Stimulated activated memory B cell treated with anti-CD40 and anti-IgM and Interleukin-4, amounts not matched to agents 10 μg/mL and 1 μg/mL and 100 μg/mL, for 72 hours (primary cell): ENCODE measurements at regions not wholly inside any gene's neighbourhood (a gene's known extent, or its start where the extent isn't known, plus 50 kb on each side); places are given as distances from the start of the nearest gene placed in this dataset.
A peak's percentile ranks its signal among the peaks of the same experiment; 100 is the strongest.

ENCODE experiments used
- ATAC-seq: fragments of 150-1000 bp; cut with Tn5 transposase; 2 replicates; pipeline ENCODE4 v1.10.0; 2021
- H3K27ac Mint-ChIP-seq: one replicate; pipeline ENCODE4 v1.8.0; 2022; ENCODE audit warnings: mild to moderate bottlenecking, mixed read lengths
- H3K27me3 Mint-ChIP-seq: one replicate; pipeline ENCODE4 v1.8.0; 2022; ENCODE audit warnings: mixed read lengths
- H3K36me3 Mint-ChIP-seq: one replicate; pipeline ENCODE4 v1.8.0; 2022; ENCODE audit warnings: mixed read lengths
- H3K4me1 Mint-ChIP-seq: one replicate; pipeline ENCODE4 v1.8.0; 2022; ENCODE audit warnings: mixed read lengths
- H3K4me3 Mint-ChIP-seq: one replicate; pipeline ENCODE4 v1.8.0; 2022; ENCODE audit warnings: mild to moderate bottlenecking, moderate library complexity, mixed read lengths
- H3K9me3 Mint-ChIP-seq: one replicate; pipeline ENCODE4 v1.8.0; 2022; ENCODE audit warnings: mixed read lengths

DNA sequence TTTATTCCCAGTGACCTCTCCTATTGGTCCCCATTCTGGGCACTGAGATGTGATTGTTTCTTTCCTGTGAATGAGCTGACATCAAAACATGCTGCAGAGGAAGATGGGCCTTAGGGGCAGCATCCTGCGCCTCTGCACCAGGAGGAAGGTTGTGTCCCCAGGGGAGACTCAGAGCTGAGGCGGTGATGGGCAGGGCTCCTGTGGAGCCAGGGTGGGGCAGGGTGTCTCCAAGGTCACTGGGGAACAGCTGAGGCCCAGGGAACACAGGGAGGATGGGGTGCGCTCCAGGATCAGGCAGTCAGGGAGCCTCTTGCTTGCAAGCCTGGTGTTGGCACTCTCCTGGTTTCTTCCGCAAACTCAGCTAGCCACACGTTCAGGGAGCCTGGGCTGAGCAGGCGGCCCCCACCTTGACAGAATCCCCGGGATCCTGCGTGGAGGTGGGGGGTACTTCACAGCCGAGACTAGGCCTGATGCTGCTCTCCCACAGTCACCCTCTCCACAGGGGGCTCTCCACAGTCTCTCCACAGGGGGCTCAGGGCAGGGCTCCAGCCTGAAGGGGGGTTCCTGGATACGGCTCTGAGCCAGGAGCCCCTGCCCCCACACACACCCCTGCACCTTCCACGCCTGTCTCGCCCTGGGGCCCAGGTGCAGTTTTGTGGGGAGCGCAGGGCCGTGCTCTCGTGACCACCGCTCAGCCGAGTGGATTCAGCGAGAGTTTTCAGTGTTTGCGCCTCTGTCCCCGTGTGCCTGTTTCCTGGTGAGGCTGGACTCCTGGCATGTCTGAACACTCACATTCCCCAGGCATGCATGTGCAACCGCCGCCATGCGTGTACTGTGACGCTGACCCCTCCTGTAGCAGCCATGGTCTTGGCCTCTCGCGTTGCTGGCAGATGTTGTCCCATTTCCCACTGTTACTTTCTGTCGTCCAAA is 264.7 kb downstream of the SEC23A start:
- no peak overlapping the region for H3K4me3 Mint-ChIP-seq
- no peaks in the 10 kb centered on the region for H3K9me3 Mint-ChIP-seq
- no peaks in the 10 kb centered on the region for H3K27me3 Mint-ChIP-seq
- no peaks in the 10 kb centered on the region for H3K4me1 Mint-ChIP-seq
- no peak for ATAC-seq
- H3K27ac Mint-ChIP-seq: no peak overlapping the region
- H3K36me3 Mint-ChIP-seq: no peaks in the 10 kb centered on the region

DNA sequence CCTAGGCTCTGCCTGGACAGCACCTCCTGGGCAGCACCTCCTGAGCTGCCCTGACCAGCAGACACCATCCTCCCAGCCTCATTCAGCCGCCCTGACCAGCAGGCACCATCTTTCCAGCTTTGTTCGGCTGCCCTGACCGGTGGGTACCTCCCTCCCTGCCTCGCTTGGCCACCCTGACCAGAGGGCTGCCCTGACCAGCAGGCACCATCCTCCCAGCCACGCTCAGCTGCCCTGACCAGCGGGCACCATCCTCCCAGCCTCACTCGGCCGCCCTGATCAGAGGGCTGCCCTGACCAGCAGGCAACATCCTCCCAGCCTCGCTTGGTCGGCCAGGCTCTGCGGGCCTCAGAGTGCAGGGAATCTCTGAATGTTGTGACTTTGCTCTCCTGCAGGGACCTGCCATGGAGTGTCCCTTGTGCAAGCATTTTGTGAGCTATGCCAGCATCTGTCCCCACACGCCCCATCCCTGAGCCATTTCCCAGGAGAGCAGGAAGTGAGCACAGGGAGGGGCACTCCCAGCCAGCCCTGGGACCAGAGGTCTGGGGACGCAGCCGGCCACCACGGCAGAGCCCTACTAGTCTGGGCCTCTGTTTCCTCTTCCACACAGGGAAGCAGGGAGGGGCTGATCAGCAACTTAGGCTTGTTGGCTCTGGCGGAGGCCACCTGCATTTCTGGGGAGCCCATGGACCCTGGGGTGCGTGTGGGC is 265.5 kb downstream of the SEC23A start:
- Mint-ChIP-seq H3K27ac (no peak overlapping the region), H3K27me3 (no peaks in the 10 kb centered on the region), H3K4me3 (no peak overlapping the region), H3K4me1 (no peaks in the 10 kb centered on the region), H3K9me3 (no peaks in the 10 kb centered on the region), H3K36me3 (no peaks in the 10 kb centered on the region)
- no peak for ATAC-seq

DNA sequence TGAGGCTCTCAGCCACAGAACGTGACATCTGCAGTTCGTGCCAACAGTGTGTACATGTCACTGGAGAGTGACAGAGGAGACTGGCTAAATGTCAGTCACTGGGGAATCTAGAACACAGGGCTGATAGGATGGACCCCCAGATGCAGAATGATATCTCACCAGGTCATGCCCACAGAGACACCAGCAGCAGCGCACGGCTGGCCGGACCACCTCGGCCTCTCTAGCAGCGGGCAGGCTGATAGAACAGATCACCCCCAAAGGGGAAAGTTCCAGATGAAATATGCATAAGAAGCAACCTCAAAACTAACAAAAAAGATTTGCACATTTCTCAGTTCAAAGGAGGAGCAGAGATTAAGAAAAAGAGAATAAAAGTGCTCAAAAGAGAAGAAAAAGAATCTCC is 266.5 kb downstream of the SEC23A start:
- Mint-ChIP-seq H3K9me3 (no peaks in the 10 kb centered on the region), H3K4me1 (no peaks in the 10 kb centered on the region), H3K4me3 (no peak overlapping the region), H3K36me3 (no peaks in the 10 kb centered on the region), H3K27ac (no peak overlapping the region), H3K27me3 (no peaks in the 10 kb centered on the region)
- ATAC-seq: no peak

DNA sequence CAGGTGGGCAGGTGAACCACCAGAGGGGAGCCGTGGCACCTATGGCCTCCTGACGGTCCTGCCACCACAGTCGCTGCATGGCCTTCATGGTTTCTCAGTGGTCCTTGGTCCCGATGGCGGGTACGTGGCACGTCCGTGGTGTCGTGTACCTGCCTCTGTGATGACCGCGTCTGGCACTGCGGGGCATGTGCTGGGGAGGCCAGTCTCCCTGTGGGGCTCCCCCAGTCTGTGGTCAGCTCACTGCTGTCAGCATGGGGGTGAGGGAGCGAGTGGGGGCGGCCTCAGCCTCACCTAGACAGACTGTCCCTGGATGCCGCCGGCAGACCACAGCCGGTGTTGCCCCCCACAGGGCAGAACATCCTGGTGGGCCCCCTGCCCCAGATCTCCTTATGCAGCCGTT is 267.2 kb downstream of the SEC23A start:
- Mint-ChIP-seq H3K27me3 (no peaks in the 10 kb centered on the region), H3K4me1 (no peaks in the 10 kb centered on the region), H3K36me3 (no peaks in the 10 kb centered on the region), H3K9me3 (no peaks in the 10 kb centered on the region), H3K4me3 (no peak overlapping the region), H3K27ac (no peak overlapping the region)
- ATAC-seq: peak; percentile 46

DNA sequence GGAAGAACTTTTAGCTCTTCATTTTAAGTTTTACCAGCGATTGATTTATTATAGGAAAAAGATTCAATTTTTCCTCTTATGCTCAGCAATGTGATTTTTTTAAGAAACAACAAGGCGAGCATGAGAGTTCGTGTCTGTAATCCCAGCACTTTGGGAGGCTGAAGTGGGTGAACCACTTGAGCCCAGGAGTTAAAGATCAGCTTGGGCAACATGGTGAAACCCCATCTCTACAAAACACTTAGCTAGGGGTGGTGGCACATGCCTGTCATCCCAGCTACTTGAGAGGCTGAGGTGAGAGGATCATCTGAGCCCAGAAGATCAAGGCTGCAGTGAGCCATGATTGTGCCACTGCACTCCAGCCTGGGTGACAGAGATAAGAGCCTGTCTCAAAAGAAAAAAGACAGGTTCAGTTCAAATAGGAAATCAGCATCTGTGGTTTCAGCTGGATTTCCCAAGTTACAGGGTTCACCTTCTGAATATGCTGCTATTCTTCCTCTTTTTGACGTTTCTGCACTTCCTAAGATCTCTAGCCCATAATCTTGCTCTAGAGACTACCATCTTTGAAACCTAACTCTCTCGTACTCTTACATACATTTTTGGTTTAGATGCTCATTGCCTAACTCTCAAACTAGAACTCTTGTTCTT is 274.7 kb downstream of the SEC23A start:
- ATAC-seq: no peak
- Mint-ChIP-seq H3K4me3 (no peak overlapping the region), H3K36me3 (no peaks in the 10 kb centered on the region), H3K27ac (no peak overlapping the region), H3K9me3 (no peaks in the 10 kb centered on the region), H3K27me3 (no peaks in the 10 kb centered on the region), H3K4me1 (no peaks in the 10 kb centered on the region)

GRCh38 chr14:38824706-38825105 is 278.3 kb downstream of the SEC23A start:
- Mint-ChIP-seq H3K36me3 (no peaks in the 10 kb centered on the region), H3K27me3 (no peaks in the 10 kb centered on the region), H3K4me3 (no peak overlapping the region), H3K4me1 (no peaks in the 10 kb centered on the region), H3K27ac (no peak overlapping the region), H3K9me3 (peaks cover 4% of the 10 kb centered on the region)
- ATAC-seq: no peak

DNA sequence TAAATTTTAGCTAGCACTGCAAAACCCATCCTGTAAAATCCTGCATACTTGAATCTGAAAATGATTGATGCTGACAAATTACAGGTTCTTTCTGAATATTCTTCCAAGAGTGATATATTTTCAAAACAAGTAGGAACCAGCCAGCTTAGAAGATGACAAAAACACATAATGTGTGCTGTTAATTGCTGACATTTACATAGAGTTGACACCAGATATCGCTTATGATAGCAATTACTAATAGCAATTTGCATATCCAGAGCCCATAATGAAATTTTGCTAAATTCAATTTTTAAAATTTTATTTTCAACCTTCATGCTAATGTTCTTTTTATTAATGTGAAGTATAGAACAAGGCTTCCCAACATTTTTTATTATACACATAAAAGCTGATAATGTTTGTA is 284.5 kb downstream of the SEC23A start:
- Mint-ChIP-seq H3K4me1 (no peaks in the 10 kb centered on the region), H3K36me3 (no peaks in the 10 kb centered on the region), H3K9me3 (peaks cover 4% of the 10 kb centered on the region), H3K27ac (no peak overlapping the region), H3K27me3 (no peaks in the 10 kb centered on the region), H3K4me3 (no peak overlapping the region)
- ATAC-seq: no peak

DNA sequence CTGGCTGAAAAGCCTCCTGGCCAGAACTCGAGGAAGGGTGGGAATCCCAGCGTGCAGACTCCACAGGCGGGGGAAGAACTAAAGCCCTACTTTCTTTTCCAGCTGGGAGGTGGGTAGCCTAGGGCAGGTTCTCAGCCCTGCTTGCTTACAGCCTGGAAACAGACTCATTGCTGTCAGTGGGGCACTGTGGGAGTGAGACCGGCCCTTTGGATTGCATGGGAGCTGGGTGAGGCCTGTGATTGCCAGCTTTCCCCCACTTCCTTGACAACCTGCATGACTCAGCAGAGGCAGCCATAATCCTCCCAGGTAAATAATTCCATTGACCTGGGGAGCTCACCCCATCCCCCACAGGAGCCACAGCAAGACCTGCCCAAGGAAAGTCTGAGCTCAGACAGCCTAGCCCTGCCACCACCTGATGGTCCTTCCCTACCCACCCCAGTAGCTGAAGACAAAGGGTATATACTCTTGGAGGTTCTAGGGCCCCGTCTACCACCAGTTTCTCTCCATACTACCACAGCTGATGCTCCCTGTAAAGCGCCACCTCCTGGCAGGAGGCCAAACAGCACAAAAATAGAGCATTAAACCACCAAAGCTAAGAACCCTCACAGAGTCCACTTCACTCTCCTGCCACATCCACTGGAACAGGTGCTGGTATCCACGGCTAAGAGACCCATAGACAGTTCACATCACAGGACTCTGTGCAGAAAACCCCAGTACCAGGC is 294.1 kb downstream of the SEC23A start:
- no peaks in the 10 kb centered on the region for H3K27me3 Mint-ChIP-seq
- ATAC-seq: no peak
- no peak overlapping the region for H3K27ac Mint-ChIP-seq
- no peaks in the 10 kb centered on the region for H3K36me3 Mint-ChIP-seq
- H3K4me3 Mint-ChIP-seq: no peak overlapping the region
- no peaks in the 10 kb centered on the region for H3K9me3 Mint-ChIP-seq
- no peaks in the 10 kb centered on the region for H3K4me1 Mint-ChIP-seq

- Mint-ChIP-seq H3K36me3 (no peaks in the 10 kb centered on the region), H3K9me3 (peaks cover 11% of the 10 kb centered on the region), H3K27me3 (no peaks in the 10 kb centered on the region), H3K4me3 (no peak overlapping the region), H3K27ac (no peak overlapping the region), H3K4me1 (no peaks in the 10 kb centered on the region)
- no peak for ATAC-seq
These were observed 303.4 kb downstream of the SEC23A start for GRCh38 chr14:38799671-38800070.

GRCh38 chr14:38794677-38795076 is 308.4 kb downstream of the SEC23A start:
- H3K27me3 Mint-ChIP-seq: no peaks in the 10 kb centered on the region
- no peak for ATAC-seq
- H3K4me3 Mint-ChIP-seq: no peak overlapping the region
- no peaks in the 10 kb centered on the region for H3K4me1 Mint-ChIP-seq
- no peak overlapping the region for H3K27ac Mint-ChIP-seq
- no peaks in the 10 kb centered on the region for H3K36me3 Mint-ChIP-seq
- H3K9me3 Mint-ChIP-seq: no peaks in the 10 kb centered on the region

DNA sequence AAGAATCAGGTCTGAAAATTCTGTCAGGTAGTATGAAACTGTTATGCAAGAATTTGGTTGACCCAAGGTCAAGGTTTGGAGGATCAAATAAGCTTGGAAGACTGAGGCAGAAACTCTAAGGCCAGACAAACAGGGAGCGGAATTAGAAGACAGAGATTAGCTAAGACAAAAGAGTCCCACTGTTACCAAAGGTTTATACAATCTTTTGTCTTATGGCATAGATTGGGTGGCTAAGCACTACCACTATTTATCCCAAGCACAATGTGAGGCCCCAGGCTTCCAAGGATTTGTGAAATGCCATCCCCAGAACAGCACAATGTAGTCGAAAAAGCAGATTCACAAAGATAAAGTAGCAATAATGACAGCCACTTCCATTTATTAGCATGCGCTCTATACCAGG is 311.2 kb downstream of the SEC23A start:
- Mint-ChIP-seq H3K4me1 (no peaks in the 10 kb centered on the region), H3K9me3 (no peaks in the 10 kb centered on the region), H3K27me3 (no peaks in the 10 kb centered on the region), H3K36me3 (no peaks in the 10 kb centered on the region), H3K27ac (no peak overlapping the region), H3K4me3 (no peak overlapping the region)
- no peak for ATAC-seq

DNA sequence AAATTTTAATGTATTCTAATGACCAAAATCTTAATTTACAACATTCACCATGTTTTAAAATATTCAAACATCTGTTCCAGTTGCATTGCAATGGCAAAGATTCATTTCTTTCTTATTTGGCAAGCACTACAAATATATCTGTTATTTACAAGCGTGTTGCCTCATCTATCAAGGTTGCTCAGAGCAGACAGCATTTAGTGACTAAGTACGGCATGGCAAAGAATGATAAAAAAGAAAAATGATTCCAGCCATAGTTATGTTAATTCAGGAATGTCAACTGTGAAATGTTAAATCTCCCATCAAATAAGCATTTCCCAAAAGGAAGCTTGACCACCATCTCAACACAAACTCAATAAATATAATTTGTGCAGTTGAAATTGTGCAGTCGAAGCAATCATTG is 312.1 kb downstream of the SEC23A start:
- Mint-ChIP-seq H3K36me3 (no peaks in the 10 kb centered on the region), H3K4me3 (no peak overlapping the region), H3K27me3 (no peaks in the 10 kb centered on the region), H3K4me1 (no peaks in the 10 kb centered on the region), H3K27ac (no peak overlapping the region), H3K9me3 (no peaks in the 10 kb centered on the region)
- ATAC-seq: no peak

DNA sequence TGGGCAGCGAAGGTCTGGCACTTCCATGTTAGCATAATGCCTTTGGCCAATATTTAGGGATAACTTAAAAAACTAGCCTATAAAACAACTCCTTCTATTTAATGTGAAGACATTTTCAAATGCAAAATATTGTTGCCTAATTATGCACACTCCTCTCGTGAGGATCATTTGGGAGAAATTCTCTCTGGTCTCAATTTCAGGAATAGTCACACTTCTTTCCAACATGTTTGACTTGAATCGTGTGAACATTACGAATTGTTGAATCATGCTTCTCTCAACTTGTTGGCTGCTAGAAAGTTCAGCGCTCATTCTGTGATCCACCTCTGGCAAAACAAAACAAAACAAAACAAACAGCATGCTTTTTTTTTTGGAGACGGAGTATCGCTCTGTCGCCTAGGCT is 313.2 kb downstream of the SEC23A start:
- H3K27ac Mint-ChIP-seq: no peak overlapping the region
- H3K36me3 Mint-ChIP-seq: no peaks in the 10 kb centered on the region
- H3K9me3 Mint-ChIP-seq: no peaks in the 10 kb centered on the region
- H3K4me3 Mint-ChIP-seq: no peak overlapping the region
- no peak for ATAC-seq
- H3K27me3 Mint-ChIP-seq: no peaks in the 10 kb centered on the region
- H3K4me1 Mint-ChIP-seq: no peaks in the 10 kb centered on the region

GRCh38 chr14:38788060-38788459 is 315.0 kb downstream of the SEC23A start:
- no peak overlapping the region for H3K4me3 Mint-ChIP-seq
- H3K9me3 Mint-ChIP-seq: no peaks in the 10 kb centered on the region
- no peaks in the 10 kb centered on the region for H3K4me1 Mint-ChIP-seq
- no peaks in the 10 kb centered on the region for H3K36me3 Mint-ChIP-seq
- H3K27ac Mint-ChIP-seq: no peak overlapping the region
- no peaks in the 10 kb centered on the region for H3K27me3 Mint-ChIP-seq
- ATAC-seq: no peak

GRCh38 chr14:38786921-38787320 is 316.1 kb downstream of the SEC23A start:
- Mint-ChIP-seq H3K27ac (no peak overlapping the region), H3K36me3 (no peaks in the 10 kb centered on the region), H3K9me3 (no peaks in the 10 kb centered on the region), H3K27me3 (no peaks in the 10 kb centered on the region), H3K4me1 (no peaks in the 10 kb centered on the region), H3K4me3 (no peak overlapping the region)
- no peak for ATAC-seq
